Type B pancreatic cell (in vitro differentiated cells): ENCODE measurements at regions not wholly inside any gene's neighbourhood (a gene's known extent, or its start where the extent isn't known, plus 50 kb on each side); places are given as distances from the start of the nearest gene placed in this dataset.

ENCODE experiments used
- DNase-seq: peaks from one replicate; pipeline ENCODE4 v3.0.0; 2021; ENCODE audit warnings: mixed read lengths; ENCODE audit not compliant: unreplicated experiment; ENCODE audit errors: extremely low spot score
- H3K27ac Mint-ChIP-seq: 2 replicates; pipeline ENCODE4 v1.8.0; 2021; ENCODE audit warnings: mild to moderate bottlenecking, mixed read lengths
- H3K27me3 Mint-ChIP-seq: 2 replicates; pipeline ENCODE4 v1.8.0; 2021; ENCODE audit warnings: mixed read lengths
- H3K36me3 Mint-ChIP-seq: 2 replicates; pipeline ENCODE4 v1.8.0; 2021; ENCODE audit warnings: mixed read lengths
- H3K4me1 Mint-ChIP-seq: one replicate; pipeline ENCODE4 v1.8.0; 2021; ENCODE audit warnings: mixed read lengths; ENCODE audit not compliant: unreplicated experiment
- H3K4me3 Mint-ChIP-seq: 2 replicates; pipeline ENCODE4 v1.8.0; 2021; ENCODE audit warnings: mild to moderate bottlenecking, mixed read lengths
- H3K9me3 Mint-ChIP-seq: 2 replicates; pipeline ENCODE4 v1.8.0; 2021; ENCODE audit warnings: mixed read lengths
- TF ChIP-seq, protein P1 (sequence below): fragments of 200-600 bp; sonication (generic); conservative IDR thresholded peaks from 2 replicates; pipeline ENCODE4 v1.5.0; 2021; ENCODE audit warnings: antibody characterized with exemption, mild to moderate bottlenecking

DNA sequence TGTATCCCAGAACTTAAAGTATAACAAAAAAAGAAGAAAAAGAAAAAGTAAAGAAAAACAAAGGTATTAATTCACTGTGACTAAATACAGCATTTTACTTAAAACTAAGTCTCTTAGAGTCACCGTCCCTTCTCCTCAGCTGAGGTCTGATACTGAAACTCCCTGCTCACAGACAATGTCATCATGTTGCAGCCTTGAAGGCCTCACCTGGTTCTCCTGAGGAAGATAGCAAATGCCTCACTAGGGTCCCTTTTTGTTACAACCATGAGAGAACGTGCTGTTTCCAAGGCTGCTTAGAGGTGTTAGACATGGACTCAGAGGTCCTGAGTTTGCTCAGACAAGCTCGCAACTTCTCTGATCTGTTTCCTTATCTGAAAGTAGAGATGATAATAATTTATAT lies 357.2 kb downstream of the MTRR start:
- no peaks in the 10 kb centered on the region for H3K36me3 Mint-ChIP-seq
- H3K27ac Mint-ChIP-seq, result no peak overlapping the region
- H3K4me1 Mint-ChIP-seq, result no peaks in the 10 kb centered on the region
- no peak for DNase-seq
- no peak overlapping the region for H3K4me3 Mint-ChIP-seq
- no peaks in the 10 kb centered on the region for H3K9me3 Mint-ChIP-seq
- TF ChIP-seq, protein P1, sequence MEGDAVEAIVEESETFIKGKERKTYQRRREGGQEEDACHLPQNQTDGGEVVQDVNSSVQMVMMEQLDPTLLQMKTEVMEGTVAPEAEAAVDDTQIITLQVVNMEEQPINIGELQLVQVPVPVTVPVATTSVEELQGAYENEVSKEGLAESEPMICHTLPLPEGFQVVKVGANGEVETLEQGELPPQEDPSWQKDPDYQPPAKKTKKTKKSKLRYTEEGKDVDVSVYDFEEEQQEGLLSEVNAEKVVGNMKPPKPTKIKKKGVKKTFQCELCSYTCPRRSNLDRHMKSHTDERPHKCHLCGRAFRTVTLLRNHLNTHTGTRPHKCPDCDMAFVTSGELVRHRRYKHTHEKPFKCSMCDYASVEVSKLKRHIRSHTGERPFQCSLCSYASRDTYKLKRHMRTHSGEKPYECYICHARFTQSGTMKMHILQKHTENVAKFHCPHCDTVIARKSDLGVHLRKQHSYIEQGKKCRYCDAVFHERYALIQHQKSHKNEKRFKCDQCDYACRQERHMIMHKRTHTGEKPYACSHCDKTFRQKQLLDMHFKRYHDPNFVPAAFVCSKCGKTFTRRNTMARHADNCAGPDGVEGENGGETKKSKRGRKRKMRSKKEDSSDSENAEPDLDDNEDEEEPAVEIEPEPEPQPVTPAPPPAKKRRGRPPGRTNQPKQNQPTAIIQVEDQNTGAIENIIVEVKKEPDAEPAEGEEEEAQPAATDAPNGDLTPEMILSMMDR, result no peak
- peaks cover 4% of the 10 kb centered on the region for H3K27me3 Mint-ChIP-seq

- no peaks in the 10 kb centered on the region for H3K9me3 Mint-ChIP-seq
- no peak overlapping the region for H3K27ac Mint-ChIP-seq
- no peaks in the 10 kb centered on the region for H3K36me3 Mint-ChIP-seq
- H3K27me3 Mint-ChIP-seq, result no peaks in the 10 kb centered on the region
- H3K4me1 Mint-ChIP-seq, result no peaks in the 10 kb centered on the region
- DNase-seq, result no peak
- TF ChIP-seq, protein P1, result no peak
- H3K4me3 Mint-ChIP-seq, result no peak overlapping the region
These were observed 358.2 kb downstream of the MTRR start for GRCh38 chr5:8227112-8227511.

GRCh38 chr5:8229551-8229950 lies 360.6 kb downstream of the MTRR start:
- Mint-ChIP-seq H3K27me3 (peaks cover 4% of the 10 kb centered on the region), H3K4me3 (no peak overlapping the region), H3K27ac (no peak overlapping the region), H3K36me3 (no peaks in the 10 kb centered on the region), H3K9me3 (no peaks in the 10 kb centered on the region), H3K4me1 (no peaks in the 10 kb centered on the region)
- no peak for DNase-seq
- TF ChIP-seq, protein P1, result no peak

DNA sequence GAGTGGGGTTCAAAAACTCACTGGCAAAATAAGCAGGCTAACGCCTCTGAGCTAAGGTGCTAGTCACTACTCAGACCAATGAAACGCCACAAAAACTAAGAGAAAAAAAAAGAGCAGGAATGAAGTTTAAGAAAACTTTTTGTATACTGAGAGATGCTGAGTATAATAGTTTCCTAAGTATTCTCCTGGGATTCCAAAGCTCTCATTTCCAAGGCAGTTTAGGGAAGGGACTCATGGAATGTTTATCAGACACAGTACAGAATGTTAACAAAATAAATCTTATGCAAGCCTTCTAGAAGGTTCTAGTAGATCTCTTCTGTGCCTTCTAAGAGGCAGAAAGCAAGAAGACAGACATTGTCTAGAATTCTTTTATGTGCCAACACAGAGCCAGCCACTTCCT lies 361.9 kb downstream of the MTRR start:
- no peak overlapping the region for H3K4me3 Mint-ChIP-seq
- no peaks in the 10 kb centered on the region for H3K4me1 Mint-ChIP-seq
- TF ChIP-seq, protein P1, result no peak
- H3K27ac Mint-ChIP-seq, result no peak overlapping the region
- peaks cover 4% of the 10 kb centered on the region for H3K27me3 Mint-ChIP-seq
- no peaks in the 10 kb centered on the region for H3K9me3 Mint-ChIP-seq
- H3K36me3 Mint-ChIP-seq, result no peaks in the 10 kb centered on the region
- DNase-seq, result no peak

DNA sequence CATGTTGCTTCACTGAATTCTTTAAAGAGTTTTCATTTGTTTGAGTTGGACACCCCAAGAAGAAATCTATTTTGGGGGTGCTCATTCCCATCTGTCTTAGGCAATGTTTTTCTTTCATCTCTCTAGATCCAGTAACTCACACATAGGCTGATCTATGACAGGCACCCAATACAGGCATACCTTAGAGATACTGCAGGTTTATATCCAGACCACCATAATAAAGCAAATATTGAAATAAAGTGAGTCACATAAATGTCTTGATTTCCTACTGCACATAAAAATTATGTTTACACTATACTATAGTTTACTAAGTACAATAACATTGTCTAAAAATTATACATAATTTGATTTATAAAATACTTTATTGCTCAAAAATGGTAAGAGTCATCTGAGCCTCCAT lies 364.5 kb downstream of the MTRR start:
- Mint-ChIP-seq H3K27me3 (peaks cover 9% of the 10 kb centered on the region), H3K36me3 (no peaks in the 10 kb centered on the region), H3K9me3 (no peaks in the 10 kb centered on the region), H3K4me1 (no peaks in the 10 kb centered on the region), H3K27ac (no peak overlapping the region), H3K4me3 (no peak overlapping the region)
- no peak for DNase-seq
- TF ChIP-seq, protein P1, result no peak

- H3K9me3 Mint-ChIP-seq, result no peaks in the 10 kb centered on the region
- no peaks in the 10 kb centered on the region for H3K36me3 Mint-ChIP-seq
- TF ChIP-seq, protein P1, result no peak
- H3K27me3 Mint-ChIP-seq, result peaks cover 9% of the 10 kb centered on the region
- no peak overlapping the region for H3K27ac Mint-ChIP-seq
- H3K4me1 Mint-ChIP-seq, result peaks cover 4% of the 10 kb centered on the region
- no peak overlapping the region for H3K4me3 Mint-ChIP-seq
- no peak for DNase-seq
These were observed 365.3 kb downstream of the MTRR start for GRCh38 chr5:8234179-8234770.
